Nephron (organoid): ENCODE measurements at regions not wholly inside any gene's neighbourhood (a gene's known extent, or its start where the extent isn't known, plus 50 kb on each side); places are given as distances from the start of the nearest gene placed in this dataset.

ENCODE experiments used
- H3K27ac Mint-ChIP-seq, 3 experiments: 2 replicates each; pipeline ENCODE4 v1.8.0; 2020; ENCODE audit warnings: mixed read lengths in 3 of 3, mild to moderate bottlenecking in 2 of 3, moderate library complexity in 1 of 3
- H3K27me3 Mint-ChIP-seq: 2 replicates; pipeline ENCODE4 v1.8.0; 2021; ENCODE audit warnings: low read depth, mild to moderate bottlenecking, moderate library complexity, mixed read lengths
- H3K36me3 Mint-ChIP-seq: 2 replicates; pipeline ENCODE4 v1.8.0; 2020; ENCODE audit warnings: low read depth, mixed read lengths
- H3K4me1 Mint-ChIP-seq: 2 replicates; pipeline ENCODE4 v1.8.0; 2020; ENCODE audit warnings: mixed read lengths
- H3K4me3 Mint-ChIP-seq, 3 experiments: 2 replicates each; pipeline ENCODE4 v1.8.0; 2020; ENCODE audit warnings: mild to moderate bottlenecking in 3 of 3, mixed read lengths in 3 of 3, moderate library complexity in 2 of 3
- H3K9me3 Mint-ChIP-seq: 2 replicates; pipeline ENCODE4 v1.8.0; 2020; ENCODE audit warnings: mixed read lengths
- CTCF ChIP-seq, 3 experiments: fragments of 200-600 bp; sonication (generic); IDR thresholded peaks; one replicate each; pipeline ENCODE4 v1.5.0; 2021; ENCODE audit warnings: antibody characterized with exemption in 3 of 3; ENCODE audit not compliant: unreplicated experiment in 3 of 3

- no peak for TF ChIP-seq CTCF (IDR thresholded peaks at IDR 0.05; ENCODE audit: unreplicated experiment in 3 of 3)
- no peaks in the 10 kb centered on the region for H3K9me3 Mint-ChIP-seq
- peaks cover 23% of the 10 kb centered on the region for H3K27me3 Mint-ChIP-seq
- no peak overlapping the region for H3K4me3 Mint-ChIP-seq
- no peaks in the 10 kb centered on the region for H3K36me3 Mint-ChIP-seq
- H3K27ac Mint-ChIP-seq, result no peak overlapping the region
- H3K4me1 Mint-ChIP-seq, result no peaks in the 10 kb centered on the region
These were observed 312.1 kb upstream of the SHH start for GRCh38 chr7:156124356-156124755.

- no peak for TF ChIP-seq CTCF (IDR thresholded peaks at IDR 0.05; ENCODE audit: unreplicated experiment in 3 of 3)
- no peaks in the 10 kb centered on the region for H3K36me3 Mint-ChIP-seq
- H3K4me1 Mint-ChIP-seq, result no peaks in the 10 kb centered on the region
These were observed 311.1 kb upstream of the SHH start for GRCh38 chr7:156123362-156123761.

DNA sequence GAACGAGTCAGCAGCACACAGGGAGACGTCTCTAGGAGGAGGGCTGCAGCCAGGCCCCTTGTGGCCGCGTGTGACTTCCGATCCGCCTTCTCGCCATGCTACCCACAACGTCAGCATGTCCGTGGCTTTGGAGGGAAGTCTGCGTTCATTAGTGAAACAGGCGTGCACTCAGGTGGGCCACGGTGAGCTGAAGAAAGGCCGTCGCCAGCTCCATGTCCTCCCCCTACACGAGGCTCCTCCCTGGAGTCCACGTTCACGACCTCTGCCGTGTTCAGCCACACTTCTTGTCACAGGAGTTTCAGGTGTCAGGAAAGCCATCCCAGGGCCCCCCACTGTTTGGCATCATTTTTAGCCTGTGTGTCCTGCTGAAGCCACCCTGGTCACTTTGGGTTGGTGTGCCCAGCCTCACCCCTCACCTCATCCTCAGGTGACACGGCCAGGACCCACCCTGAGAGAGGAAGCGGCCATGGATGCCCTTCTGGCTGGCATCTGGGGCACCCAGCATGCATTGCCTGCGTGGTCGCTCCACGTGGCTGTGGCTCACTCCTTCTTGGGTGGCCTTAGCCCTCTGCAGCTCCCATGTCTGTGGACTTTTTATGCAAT lies 310.6 kb upstream of the SHH start:
- peaks cover 24% of the 10 kb centered on the region for H3K27me3 Mint-ChIP-seq
- TF ChIP-seq CTCF (IDR thresholded peaks at IDR 0.05; ENCODE audit: unreplicated experiment in 3 of 3), result no peak
- no peaks in the 10 kb centered on the region for H3K9me3 Mint-ChIP-seq
- no peaks in the 10 kb centered on the region for H3K4me1 Mint-ChIP-seq
- no peak overlapping the region for H3K27ac Mint-ChIP-seq
- H3K36me3 Mint-ChIP-seq, result no peaks in the 10 kb centered on the region
- no peak overlapping the region for H3K4me3 Mint-ChIP-seq

More at GRCh38 chr7:156123362-156123761, 311.1 kb upstream of the SHH start:
- Mint-ChIP-seq H3K27me3 (peaks cover 24% of the 10 kb centered on the region), H3K27ac (no peak overlapping the region), H3K9me3 (no peaks in the 10 kb centered on the region), H3K4me3 (no peak overlapping the region)

- Mint-ChIP-seq H3K27me3 (peaks cover 20% of the 10 kb centered on the region), H3K4me1 (no peaks in the 10 kb centered on the region), H3K4me3 (no peak overlapping the region), H3K9me3 (no peaks in the 10 kb centered on the region), H3K27ac (no peak overlapping the region), H3K36me3 (no peaks in the 10 kb centered on the region)
- no peak for TF ChIP-seq CTCF (IDR thresholded peaks at IDR 0.05; ENCODE audit: unreplicated experiment in 3 of 3)
These were observed 309.7 kb upstream of the SHH start for GRCh38 chr7:156121956-156122355.

DNA sequence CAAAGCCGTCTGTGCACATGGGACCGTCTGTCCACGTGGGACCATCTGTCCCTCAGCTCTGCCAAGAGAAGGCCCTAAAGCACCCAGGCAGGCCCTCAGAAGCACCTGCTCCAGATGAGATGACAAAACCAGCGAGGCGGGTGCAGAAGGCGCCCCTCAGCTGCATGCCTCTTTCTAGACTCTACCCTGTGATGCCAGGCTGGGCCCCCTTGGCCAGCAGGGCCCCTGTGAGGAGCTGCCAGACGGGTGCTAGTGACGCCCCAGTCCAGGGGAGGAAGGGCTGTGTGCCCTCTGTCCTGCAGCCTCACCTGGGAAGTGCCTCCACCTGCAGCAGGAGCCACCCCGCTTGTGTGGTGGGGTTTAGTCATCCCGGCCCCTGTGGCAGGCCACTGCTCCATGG lies 309.2 kb upstream of the SHH start:
- H3K9me3 Mint-ChIP-seq, result no peaks in the 10 kb centered on the region
- no peak overlapping the region for H3K27ac Mint-ChIP-seq
- no peaks in the 10 kb centered on the region for H3K36me3 Mint-ChIP-seq
- H3K27me3 Mint-ChIP-seq, result peaks cover 24% of the 10 kb centered on the region
- no peak overlapping the region for H3K4me3 Mint-ChIP-seq
- no peak for TF ChIP-seq CTCF (IDR thresholded peaks at IDR 0.05; ENCODE audit: unreplicated experiment in 3 of 3)
- H3K4me1 Mint-ChIP-seq, result no peaks in the 10 kb centered on the region

DNA sequence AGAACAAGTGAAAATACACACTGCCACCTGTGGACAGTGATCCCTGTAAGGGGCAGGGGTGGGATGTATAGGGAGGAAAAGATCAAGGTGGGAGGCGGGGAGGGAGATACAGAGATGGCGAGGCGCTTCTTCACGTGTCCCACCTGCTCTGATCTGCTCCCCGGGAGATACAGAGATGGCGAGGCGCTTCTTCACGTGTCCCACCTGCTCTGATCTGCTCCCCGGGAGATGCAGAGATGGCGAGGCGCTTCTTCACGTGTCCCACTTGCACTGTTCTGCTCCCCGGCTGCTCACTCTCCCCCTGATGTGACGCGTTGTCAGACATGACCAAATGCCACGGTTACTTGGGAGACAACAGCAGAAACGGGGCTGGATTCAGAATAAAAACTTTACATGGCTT lies 308.3 kb upstream of the SHH start:
- peaks cover 24% of the 10 kb centered on the region for H3K27me3 Mint-ChIP-seq
- H3K27ac Mint-ChIP-seq, result no peak overlapping the region
- no peaks in the 10 kb centered on the region for H3K9me3 Mint-ChIP-seq
- no peak overlapping the region for H3K4me3 Mint-ChIP-seq
- TF ChIP-seq CTCF (IDR thresholded peaks at IDR 0.05; ENCODE audit: unreplicated experiment in 3 of 3), result no peak
- H3K4me1 Mint-ChIP-seq, result no peaks in the 10 kb centered on the region
- H3K36me3 Mint-ChIP-seq, result no peaks in the 10 kb centered on the region
